Fibroblast of the aortic adventitia (primary cell): ENCODE measurements at regions not wholly inside any gene's neighbourhood (a gene's known extent, or its start where the extent isn't known, plus 50 kb on each side); places are given as distances from the start of the nearest gene placed in this dataset.
"Not testable (repeated sequence)": the region's sequence is repeated elsewhere in the genome, so short reads cannot be mapped to it uniquely, and the experiment has no call there.

Source experiments
- DNase-seq: peaks from one replicate; pipeline ENCODE4 v3.0.0-alpha.2; 2010; ENCODE audit warnings: low read depth
- H3K4me3 ChIP-seq: 2 replicates; pipeline ENCODE4 v1.5.1; 2011; ENCODE audit warnings: low read depth, mild to moderate bottlenecking, control low read depth, low read length, moderate library complexity
- TF ChIP-seq, protein P1 (sequence below): IDR thresholded peaks from 2 replicates; pipeline ENCODE4 v1.5.1; 2011; ENCODE audit warnings: mild to moderate bottlenecking, low read length, control low read depth, inconsistent platforms; ENCODE audit not compliant: insufficient read depth

DNA sequence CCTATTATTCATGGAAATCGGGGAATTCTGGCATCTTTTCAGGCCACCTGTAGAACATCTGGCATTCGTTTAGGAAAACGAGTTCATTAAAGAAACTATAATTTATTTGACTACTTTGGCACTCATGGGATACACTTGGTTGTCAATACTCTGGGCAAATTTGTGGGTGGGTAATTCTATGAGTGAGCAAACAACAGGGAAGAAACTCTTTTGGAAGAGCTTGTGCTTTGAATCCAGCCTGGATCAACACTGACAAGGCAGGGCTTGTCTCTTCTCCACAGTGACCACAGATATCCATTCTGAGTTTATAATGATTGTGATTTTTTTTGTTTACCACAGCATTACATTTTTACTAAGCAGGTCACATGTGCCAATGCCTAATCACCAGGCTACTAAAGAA is 394.7 kb downstream of the THBS2 start:
- TF ChIP-seq, protein P1, sequence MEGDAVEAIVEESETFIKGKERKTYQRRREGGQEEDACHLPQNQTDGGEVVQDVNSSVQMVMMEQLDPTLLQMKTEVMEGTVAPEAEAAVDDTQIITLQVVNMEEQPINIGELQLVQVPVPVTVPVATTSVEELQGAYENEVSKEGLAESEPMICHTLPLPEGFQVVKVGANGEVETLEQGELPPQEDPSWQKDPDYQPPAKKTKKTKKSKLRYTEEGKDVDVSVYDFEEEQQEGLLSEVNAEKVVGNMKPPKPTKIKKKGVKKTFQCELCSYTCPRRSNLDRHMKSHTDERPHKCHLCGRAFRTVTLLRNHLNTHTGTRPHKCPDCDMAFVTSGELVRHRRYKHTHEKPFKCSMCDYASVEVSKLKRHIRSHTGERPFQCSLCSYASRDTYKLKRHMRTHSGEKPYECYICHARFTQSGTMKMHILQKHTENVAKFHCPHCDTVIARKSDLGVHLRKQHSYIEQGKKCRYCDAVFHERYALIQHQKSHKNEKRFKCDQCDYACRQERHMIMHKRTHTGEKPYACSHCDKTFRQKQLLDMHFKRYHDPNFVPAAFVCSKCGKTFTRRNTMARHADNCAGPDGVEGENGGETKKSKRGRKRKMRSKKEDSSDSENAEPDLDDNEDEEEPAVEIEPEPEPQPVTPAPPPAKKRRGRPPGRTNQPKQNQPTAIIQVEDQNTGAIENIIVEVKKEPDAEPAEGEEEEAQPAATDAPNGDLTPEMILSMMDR: no peak
- no peak overlapping the region for H3K4me3 ChIP-seq
- DNase-seq: no peak

DNA sequence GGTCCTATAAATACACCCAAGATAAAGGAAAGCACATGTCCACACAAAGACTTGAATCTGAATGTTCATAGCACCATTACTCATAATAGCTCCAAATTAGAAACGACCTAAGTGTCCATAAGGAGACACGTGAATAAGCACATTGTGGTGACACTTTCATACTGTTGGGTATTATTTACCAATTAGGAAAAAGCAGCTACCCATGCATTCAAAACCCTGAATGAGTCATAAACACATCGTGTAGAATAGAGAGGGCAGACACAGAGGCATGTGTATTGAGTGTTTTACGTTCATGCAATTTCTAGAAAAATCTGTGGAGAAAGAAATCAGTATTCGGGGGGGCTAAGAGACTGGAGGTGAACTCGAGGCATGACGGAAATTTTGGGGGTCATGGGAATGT is 396.7 kb downstream of the THBS2 start:
- H3K4me3 ChIP-seq: no peak overlapping the region
- TF ChIP-seq, protein P1: no peak
- DNase-seq: no peak

DNA sequence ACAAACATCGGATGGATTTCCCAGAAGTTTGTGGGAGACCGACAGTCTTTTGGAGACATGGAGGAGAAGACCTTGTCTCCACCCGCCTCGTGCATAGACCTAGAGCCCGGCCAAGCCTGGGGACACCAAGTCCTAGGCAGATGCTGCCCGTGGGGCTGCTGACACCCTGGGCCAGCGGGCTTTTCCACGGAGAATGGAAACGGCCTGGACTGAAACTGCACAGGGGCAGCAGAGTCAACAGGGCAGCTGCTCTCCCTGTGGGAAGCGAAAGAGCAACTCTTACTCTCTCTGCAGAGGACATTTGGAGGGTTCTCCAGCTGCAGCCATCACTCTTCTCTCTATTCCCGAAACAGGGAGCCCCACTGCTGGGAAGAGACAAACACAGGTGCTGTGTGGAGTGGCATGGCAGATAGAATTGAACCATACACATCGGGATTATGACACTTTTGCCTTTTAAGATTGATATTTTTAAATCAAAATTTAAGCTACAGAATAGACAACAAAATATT is 401.2 kb downstream of the THBS2 start:
- no peak overlapping the region for H3K4me3 ChIP-seq
- TF ChIP-seq, protein P1: no peak
- DNase-seq: no peak

DNA sequence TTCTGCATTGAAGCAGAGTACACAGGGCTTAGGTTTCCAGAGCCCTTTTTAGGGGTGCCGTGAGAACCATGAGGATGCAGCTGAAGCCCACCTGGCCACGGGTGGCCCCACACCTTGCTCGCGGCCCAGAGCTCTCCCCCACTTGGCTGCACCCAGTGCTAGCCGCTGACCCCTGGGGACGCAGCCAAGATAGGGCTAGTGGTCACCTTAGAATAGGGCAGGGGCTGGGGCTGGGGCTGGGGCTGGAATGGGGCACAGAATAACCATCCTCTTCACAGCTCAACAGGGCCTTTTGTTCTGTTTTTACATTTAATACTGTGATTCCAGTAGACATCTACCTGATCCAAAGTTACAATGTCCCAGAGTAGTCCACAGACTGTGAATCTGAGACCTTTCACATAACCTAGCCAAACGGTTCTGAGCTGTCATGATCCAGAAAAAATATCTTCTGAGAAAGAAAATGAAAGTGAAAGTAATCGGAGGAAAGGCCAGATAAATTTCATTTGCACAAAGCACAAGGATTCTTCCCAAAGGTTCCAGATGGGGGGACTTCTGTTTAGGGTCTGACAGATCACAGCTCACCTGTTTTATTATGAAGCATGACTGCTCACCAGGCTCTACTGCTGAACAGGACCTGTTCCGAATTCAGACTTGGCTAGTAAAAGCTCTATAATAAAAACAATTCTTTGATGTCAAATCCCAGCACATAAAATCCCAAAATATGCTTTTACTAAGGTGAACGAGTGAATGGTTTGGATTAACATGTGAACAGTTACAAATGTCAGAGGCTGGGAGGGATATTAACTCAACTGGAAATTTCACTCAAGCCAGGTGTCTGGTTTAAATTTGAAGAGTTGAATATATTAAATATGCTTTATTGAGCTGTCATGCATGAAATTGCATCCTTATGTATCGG is 401.9 kb downstream of the THBS2 start:
- peak overlapping the region; percentile 49 for H3K4me3 ChIP-seq
- TF ChIP-seq, protein P1: no peak
- DNase-seq: peak; percentile 32

GRCh38 chr6:168850027-168850736 is 403.5 kb downstream of the THBS2 start:
- not testable (repeated sequence) for DNase-seq, H3K4me3 ChIP-seq

- TF ChIP-seq, protein P1: no peak
- DNase-seq: no peak
- no peak overlapping the region for H3K4me3 ChIP-seq
These were observed 404.2 kb downstream of the THBS2 start for GRCh38 chr6:168849459-168849858.

DNA sequence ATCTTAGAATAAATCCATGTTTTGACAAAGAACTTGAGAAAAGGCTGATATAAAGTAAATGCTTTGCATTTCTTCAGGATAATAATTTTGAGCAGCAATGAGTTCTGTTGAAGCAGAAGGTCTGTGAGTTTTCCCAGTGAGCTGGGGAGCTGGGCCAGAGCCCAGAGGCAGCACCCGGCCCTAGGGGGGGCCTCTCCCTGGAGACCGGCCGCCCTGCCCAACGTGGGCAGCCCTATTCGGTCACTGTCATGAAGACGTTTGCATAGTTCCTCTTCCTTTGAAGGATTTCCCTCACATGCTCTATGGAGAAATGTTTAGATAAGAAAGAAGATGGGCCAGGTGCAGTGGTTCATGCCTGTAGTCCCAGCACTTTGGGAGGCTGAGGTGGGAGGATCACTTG is 404.8 kb downstream of the THBS2 start:
- TF ChIP-seq, protein P1: no peak
- no peak for DNase-seq
- H3K4me3 ChIP-seq: no peak overlapping the region
